WTC11 (cell line): ENCODE measurements at regions not wholly inside any gene's neighbourhood (a gene's known extent, or its start where the extent isn't known, plus 50 kb on each side); places are given as distances from the start of the nearest gene placed in this dataset.

Source experiments
- ATAC-seq: fragments of 200-7000 bp; cut with Tn5 transposase; 2 replicates; pipeline ENCODE4 v1.10.0; 2021; ENCODE audit warnings: mild to moderate bottlenecking, moderate library complexity
- CTCF ChIA-PET: fragments of 300-600 bp; sonication (Branson Sonifier 250); formaldehyde crosslinking; loops from one replicate; lab custom pipeline; 2021; ENCODE audit warnings: antibody characterized with exemption; lab: Charles Lee
- POLR2A ChIA-PET: fragments of 350-600 bp; sonication (Branson Sonifier 250); formaldehyde crosslinking; loops from one replicate; lab custom pipeline; 2021; ENCODE audit warnings: antibody characterized with exemption; lab: Charles Lee
- DNase-seq: peaks from one replicate; pipeline ENCODE4 v3.0.0; 2021; ENCODE audit warnings: low spot score
- H3K27ac Mint-ChIP-seq: 2 replicates; pipeline ENCODE4 v1.8.0; 2021; ENCODE audit warnings: mixed read lengths
- H3K27me3 Mint-ChIP-seq: 2 replicates; pipeline ENCODE4 v1.8.0; 2021; ENCODE audit warnings: low read depth, mild to moderate bottlenecking, moderate library complexity, mixed read lengths
- H3K36me3 Mint-ChIP-seq: 2 replicates; pipeline ENCODE4 v1.8.0; 2021; ENCODE audit warnings: mixed read lengths
- H3K4me1 Mint-ChIP-seq: 2 replicates; pipeline ENCODE4 v1.8.0; 2022; ENCODE audit warnings: mixed read lengths
- H3K4me3 Mint-ChIP-seq: 2 replicates; pipeline ENCODE4 v1.8.0; 2021; ENCODE audit warnings: mild to moderate bottlenecking, moderate library complexity, mixed read lengths
- H3K9me3 Mint-ChIP-seq: 2 replicates; pipeline ENCODE4 v1.8.0; 2021; ENCODE audit warnings: mixed read lengths
- ARID4B ChIP-seq: sonication (generic); formaldehyde crosslinking; IDR thresholded peaks from 2 replicates; pipeline ENCODE4 v1.8.0; 2023; ENCODE audit warnings: missing genetic modification reagents, mild to moderate bottlenecking, borderline replicate concordance
- ATF2 ChIP-seq: sonication (generic); formaldehyde crosslinking; IDR thresholded peaks from 2 replicates; pipeline ENCODE4 v1.8.1; 2022; ENCODE audit warnings: low read depth, missing genetic modification reagents, borderline replicate concordance
- EMX1 ChIP-seq: fragments of 250-450 bp; sonication (Bioruptor Pico); IDR thresholded peaks from 2 replicates; pipeline ENCODE4 v1.8.0; 2021; ENCODE audit warnings: mild to moderate bottlenecking
- FOXJ3 ChIP-seq: sonication (generic); formaldehyde crosslinking; IDR thresholded peaks from 2 replicates; pipeline ENCODE4 v1.9.0; 2021; ENCODE audit warnings: missing genetic modification reagents, mild to moderate bottlenecking, borderline replicate concordance
- MLX ChIP-seq: sonication (generic); formaldehyde crosslinking; IDR thresholded peaks from 2 replicates; pipeline ENCODE4 v1.8.1; 2023; ENCODE audit warnings: mild to moderate bottlenecking, missing genetic modification reagents, moderate library complexity
- NR2C2 ChIP-seq: sonication (generic); formaldehyde crosslinking; IDR thresholded peaks from 2 replicates; pipeline ENCODE4 v1.8.0; 2022; ENCODE audit warnings: mild to moderate bottlenecking, missing genetic modification reagents
- SMAD4 ChIP-seq: sonication (generic); formaldehyde crosslinking; IDR thresholded peaks from 2 replicates; pipeline ENCODE4 v1.8.0; 2022; ENCODE audit warnings: mild to moderate bottlenecking, missing genetic modification reagents
- TEAD4 ChIP-seq: sonication (generic); formaldehyde crosslinking; IDR thresholded peaks from 2 replicates; pipeline ENCODE4 v1.8.0; 2022; ENCODE audit warnings: mild to moderate bottlenecking, missing genetic modification reagents
- ZNF425 ChIP-seq: fragments of 250-450 bp; sonication (Bioruptor Pico); conservative IDR thresholded peaks from 2 replicates; pipeline ENCODE4 v1.9.0; 2021; ENCODE audit warnings: mild to moderate bottlenecking
- ZNF512 ChIP-seq: sonication (generic); formaldehyde crosslinking; IDR thresholded peaks from 2 replicates; pipeline ENCODE4 v1.8.1; 2022; ENCODE audit warnings: missing genetic modification reagents, borderline replicate concordance
- ZNF532 ChIP-seq: fragments of 250-450 bp; sonication (Bioruptor Pico); IDR thresholded peaks from 2 replicates; pipeline ENCODE4 v1.9.0; 2021; ENCODE audit warnings: mild to moderate bottlenecking, borderline replicate concordance

GRCh38 chr7:125675640-125676039 is 746.0 kb upstream of the POT1 start (continued):
- TF ChIP-seq ZNF532 (CRISPR knock-in tag): no peak
- no peak for TF ChIP-seq ARID4B (CRISPR knock-in tag)
- TF ChIP-seq FOXJ3 (CRISPR knock-in tag): no peak
- no peak for TF ChIP-seq TEAD4 (CRISPR knock-in tag)
- TF ChIP-seq, all 79 proteins: peak for 0

GRCh38 chr7:125675169-125675568 is 745.5 kb upstream of the POT1 start:
- no peaks in the 10 kb centered on the region for H3K36me3 Mint-ChIP-seq
- DNase-seq: no peak
- ChIA-PET CTCF (no interaction called here), POLR2A (no interaction called here)
- peaks cover 11% of the 10 kb centered on the region for H3K4me1 Mint-ChIP-seq
- H3K9me3 Mint-ChIP-seq: no peaks in the 10 kb centered on the region
- H3K4me3 Mint-ChIP-seq: no peak overlapping the region
- H3K27ac Mint-ChIP-seq: no peak overlapping the region
- no peak for ATAC-seq
- H3K27me3 Mint-ChIP-seq: no peaks in the 10 kb centered on the region
- TF ChIP-seq EMX1 (CRISPR knock-in tag): no peak
- no peak for TF ChIP-seq NR2C2
- no peak for TF ChIP-seq SMAD4 (CRISPR knock-in tag)
- no peak for TF ChIP-seq ATF2 (CRISPR knock-in tag)
- no peak for TF ChIP-seq ZNF512 (CRISPR knock-in tag)
- no peak for TF ChIP-seq ZNF425 (CRISPR knock-in tag)
- no peak for TF ChIP-seq MLX (CRISPR knock-in tag)
